Retinal pigment epithelial cell (primary cell): ENCODE measurements at regions not wholly inside any gene's neighbourhood (a gene's known extent, or its start where the extent isn't known, plus 50 kb on each side); places are given as distances from the start of the nearest gene placed in this dataset.

Source experiments
- DNase-seq: peaks from one replicate; pipeline ENCODE4 v3.0.0-alpha.2; 2010; ENCODE audit warnings: low read depth
- H3K4me3 ChIP-seq: 2 replicates; pipeline ENCODE4 v1.5.1; 2011; ENCODE audit warnings: mild to moderate bottlenecking, low read length, control low read depth, moderate library complexity
- CTCF ChIP-seq: conservative IDR thresholded peaks from 2 replicates; pipeline ENCODE4 v1.5.1; 2011; ENCODE audit warnings: low read depth, low read length, control low read depth, inconsistent platforms

GRCh38 chr12:107223821-107224220 lies 130.5 kb upstream of the CRY1 start:
- TF ChIP-seq CTCF: no peak
- no peak overlapping the region for H3K4me3 ChIP-seq
- no peak for DNase-seq

GRCh38 chr12:107225635-107226034 lies 132.3 kb upstream of the CRY1 start:
- no peak for TF ChIP-seq CTCF
- H3K4me3 ChIP-seq: no peak overlapping the region
- no peak for DNase-seq

GRCh38 chr12:107226126-107226525 lies 132.8 kb upstream of the CRY1 start:
- TF ChIP-seq CTCF: no peak
- no peak overlapping the region for H3K4me3 ChIP-seq
- no peak for DNase-seq

GRCh38 chr12:107228076-107228475 lies 134.7 kb upstream of the CRY1 start:
- no peak for DNase-seq
- H3K4me3 ChIP-seq: no peak overlapping the region
- TF ChIP-seq CTCF: no peak

- no peak overlapping the region for H3K4me3 ChIP-seq
- no peak for DNase-seq
- TF ChIP-seq CTCF: no peak
These were observed 136.5 kb upstream of the CRY1 start for GRCh38 chr12:107229827-107230226.

GRCh38 chr12:107231303-107231702 lies 138.0 kb upstream of the CRY1 start:
- no peak overlapping the region for H3K4me3 ChIP-seq
- TF ChIP-seq CTCF: no peak
- no peak for DNase-seq

- no peak for TF ChIP-seq CTCF
- H3K4me3 ChIP-seq: no peak overlapping the region
- DNase-seq: no peak
These were observed 140.2 kb upstream of the CRY1 start for GRCh38 chr12:107233551-107233950.
